Neuron (in vitro differentiated cells): ENCODE measurements at regions not wholly inside any gene's neighbourhood (a gene's known extent, or its start where the extent isn't known, plus 50 kb on each side); places are given as distances from the start of the nearest gene placed in this dataset.

Source experiments
- H2AFZ ChIP-seq: one replicate; pipeline ENCODE4 v1.6.1; 2013; ENCODE audit warnings: low read depth, mild to moderate bottlenecking, inconsistent platforms, low read length, moderate library complexity
- H3K27me3 ChIP-seq: one replicate; pipeline ENCODE4 v1.6.1; 2013; ENCODE audit warnings: low read length; ENCODE audit not compliant: insufficient read depth
- H3K36me3 ChIP-seq: one replicate; pipeline ENCODE4 v1.6.1; 2013; ENCODE audit warnings: low read length; ENCODE audit not compliant: insufficient read depth
- H3K4me1 ChIP-seq: one replicate; pipeline ENCODE4 v1.6.1; 2013; ENCODE audit warnings: low read length; ENCODE audit not compliant: insufficient read depth
- H3K4me3 ChIP-seq: 2 replicates; pipeline ENCODE4 v1.5.1; 2013; ENCODE audit warnings: mild to moderate bottlenecking, low read length, moderate library complexity
- H3K9me3 ChIP-seq: one replicate; pipeline ENCODE4 v1.6.1; 2013; ENCODE audit warnings: low read length

DNA sequence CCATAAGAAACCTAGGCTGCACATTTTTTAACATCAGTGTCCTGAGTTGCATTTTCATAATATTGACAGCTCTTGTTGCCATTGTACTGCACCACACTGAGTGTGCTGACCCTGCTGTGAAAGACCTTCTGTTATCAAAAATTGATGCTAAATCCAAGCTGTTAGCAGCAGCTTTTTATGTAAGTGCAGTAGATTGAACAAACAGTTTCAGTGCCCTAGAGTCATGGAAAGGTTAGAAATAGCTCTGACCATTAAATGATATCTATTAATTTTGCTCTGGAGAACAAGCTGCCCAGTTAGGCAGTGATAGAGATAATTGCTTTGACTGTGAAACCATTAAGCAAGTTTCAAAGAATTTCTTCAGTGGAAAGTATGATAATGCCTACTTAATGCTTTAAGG, 1289.2 kb upstream of the PCDH20 start:
- H3K4me1 ChIP-seq: peaks cover 5% of the 10 kb centered on the region
- H3K9me3 ChIP-seq: no peaks in the 10 kb centered on the region
- H2AFZ ChIP-seq: no peak overlapping the region
- H3K27me3 ChIP-seq: no peaks in the 10 kb centered on the region
- no peak overlapping the region for H3K4me3 ChIP-seq
- no peaks in the 10 kb centered on the region for H3K36me3 ChIP-seq

DNA sequence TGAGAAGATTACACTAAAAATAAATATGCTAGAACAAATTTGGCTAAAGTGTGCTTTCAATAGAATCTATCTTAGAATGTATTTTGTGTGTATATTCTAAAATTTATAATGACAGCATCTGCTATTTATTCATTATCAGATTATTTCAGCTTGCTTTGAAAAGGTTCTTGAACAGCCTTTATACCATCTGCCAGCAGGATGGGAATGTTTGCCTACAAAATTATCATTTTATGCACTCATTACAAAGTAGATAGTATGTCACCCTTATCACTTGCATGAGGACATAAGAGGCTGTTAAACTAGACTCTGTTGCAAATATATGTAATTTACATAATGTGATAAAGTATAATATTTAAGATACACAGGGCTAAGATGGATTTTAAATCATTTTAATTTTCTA, 1286.9 kb upstream of the PCDH20 start:
- Histone ChIP-seq H3K27me3 (no peaks in the 10 kb centered on the region), H3K9me3 (no peaks in the 10 kb centered on the region), H3K4me1 (peaks cover 5% of the 10 kb centered on the region), H3K4me3 (no peak overlapping the region), H2AFZ (no peak overlapping the region), H3K36me3 (no peaks in the 10 kb centered on the region)

DNA sequence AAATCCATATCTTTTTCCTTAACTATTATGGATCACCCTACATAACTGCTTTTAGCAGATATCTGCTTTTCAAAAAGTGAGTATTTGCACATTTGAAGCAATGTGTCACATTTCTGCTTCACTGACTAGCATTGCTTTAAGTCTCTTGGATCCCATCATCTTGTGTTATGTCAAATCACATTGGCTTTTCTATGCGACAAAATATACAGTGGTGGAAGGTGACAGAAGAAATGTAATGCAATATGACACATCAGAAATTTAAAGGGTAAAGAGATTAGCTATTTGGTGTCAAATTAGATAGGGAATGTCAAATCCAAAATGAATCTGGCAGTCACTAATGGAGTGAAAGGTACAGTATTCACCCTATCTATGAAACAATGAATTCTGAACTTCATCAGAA, 1282.1 kb upstream of the PCDH20 start:
- H3K4me3 ChIP-seq: no peak overlapping the region
- H3K9me3 ChIP-seq: no peaks in the 10 kb centered on the region
- H3K27me3 ChIP-seq: no peaks in the 10 kb centered on the region
- H2AFZ ChIP-seq: no peak overlapping the region
- H3K4me1 ChIP-seq: no peaks in the 10 kb centered on the region
- H3K36me3 ChIP-seq: no peaks in the 10 kb centered on the region

DNA sequence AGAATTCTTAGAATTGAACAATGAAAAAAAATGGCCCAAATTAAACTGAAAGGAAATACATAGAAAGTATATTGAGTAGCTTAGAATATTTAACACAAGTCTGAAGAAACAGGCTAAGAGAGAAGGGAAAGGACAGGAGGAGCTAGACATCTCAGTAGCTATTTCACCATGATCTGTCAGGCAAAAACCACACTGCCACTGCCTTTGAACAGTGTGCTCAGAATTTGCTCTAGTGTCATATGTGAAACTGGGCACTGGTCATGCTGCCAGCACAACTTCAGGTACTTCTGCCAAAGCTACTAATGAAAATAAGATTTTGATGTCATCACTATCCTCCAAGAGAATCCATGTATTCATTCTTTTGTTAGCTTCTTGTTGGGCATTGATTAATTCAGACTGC, 1280.8 kb upstream of the PCDH20 start:
- H3K4me1 ChIP-seq: no peaks in the 10 kb centered on the region
- H3K27me3 ChIP-seq: no peaks in the 10 kb centered on the region
- no peak overlapping the region for H3K4me3 ChIP-seq
- no peaks in the 10 kb centered on the region for H3K36me3 ChIP-seq
- no peaks in the 10 kb centered on the region for H3K9me3 ChIP-seq
- no peak overlapping the region for H2AFZ ChIP-seq

DNA sequence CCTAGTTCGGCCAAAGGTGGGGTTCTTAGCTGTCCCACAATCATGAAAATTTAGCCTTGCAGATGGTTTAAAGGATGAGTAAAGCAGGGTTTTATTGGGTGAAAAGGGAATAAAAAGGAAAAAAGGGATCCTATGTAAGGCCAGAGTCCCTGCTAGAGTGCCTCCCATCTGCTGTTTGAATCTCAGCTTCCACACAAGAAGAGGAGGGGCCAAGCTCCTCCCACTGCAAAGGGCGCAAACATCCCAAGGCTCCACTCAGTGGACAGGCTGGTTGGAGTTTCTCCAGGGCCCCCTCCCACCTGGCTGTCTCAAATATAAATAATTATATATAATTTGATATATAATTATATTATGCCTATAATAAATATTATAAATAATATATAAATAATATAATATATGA, 1272.1 kb upstream of the PCDH20 start:
- H3K36me3 ChIP-seq: no peaks in the 10 kb centered on the region

DNA sequence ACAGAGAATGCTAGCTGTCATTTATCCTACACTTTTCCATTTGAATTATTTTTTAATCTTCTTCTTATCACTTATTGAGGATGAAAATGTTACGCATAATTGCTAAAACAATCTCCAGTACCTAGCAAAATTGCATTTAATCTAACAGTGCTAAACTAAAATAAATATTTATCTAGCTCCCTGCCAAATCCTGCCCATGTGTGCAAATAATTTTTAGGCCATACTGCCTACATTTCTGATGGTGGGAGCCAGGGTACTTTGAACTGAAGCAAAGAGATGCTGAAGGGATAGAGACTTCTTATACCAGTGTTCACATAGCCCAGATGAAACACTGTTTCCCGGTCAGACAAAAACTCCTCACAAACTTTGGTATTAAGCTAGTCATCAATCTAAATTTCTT, 1268.7 kb upstream of the PCDH20 start:
- no peaks in the 10 kb centered on the region for H3K36me3 ChIP-seq
- no peaks in the 10 kb centered on the region for H3K4me1 ChIP-seq
- no peak overlapping the region for H3K4me3 ChIP-seq
- no peaks in the 10 kb centered on the region for H3K27me3 ChIP-seq
- H3K9me3 ChIP-seq: no peaks in the 10 kb centered on the region
- H2AFZ ChIP-seq: no peak overlapping the region

More for the DNA sequence above, 1272.1 kb upstream of the PCDH20 start:
- Histone ChIP-seq H3K9me3 (no peaks in the 10 kb centered on the region), H2AFZ (no peak overlapping the region), H3K4me3 (no peak overlapping the region), H3K27me3 (no peaks in the 10 kb centered on the region), H3K4me1 (no peaks in the 10 kb centered on the region)

DNA sequence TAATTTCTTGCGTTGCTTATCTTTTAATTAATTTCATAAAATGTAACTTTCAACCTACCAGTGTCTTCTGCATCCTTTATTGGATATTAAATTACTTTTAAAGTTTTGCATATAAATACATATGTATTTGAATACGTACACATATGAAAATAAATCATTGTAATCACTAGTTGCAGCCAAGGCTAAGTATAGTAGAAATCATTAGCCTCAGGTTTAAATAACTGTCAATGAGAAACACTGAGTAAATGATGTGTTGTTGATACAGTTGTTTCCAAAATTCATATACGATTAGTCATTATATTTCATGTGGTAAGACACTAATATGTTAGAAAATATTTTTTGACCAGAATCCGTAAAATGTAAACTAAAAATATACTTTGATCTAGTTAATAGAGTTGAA, 1267.1 kb upstream of the PCDH20 start:
- H3K4me3 ChIP-seq: no peak overlapping the region
- H3K9me3 ChIP-seq: no peaks in the 10 kb centered on the region
- H3K36me3 ChIP-seq: no peaks in the 10 kb centered on the region
- H3K4me1 ChIP-seq: no peaks in the 10 kb centered on the region
- H3K27me3 ChIP-seq: no peaks in the 10 kb centered on the region
- no peak overlapping the region for H2AFZ ChIP-seq

DNA sequence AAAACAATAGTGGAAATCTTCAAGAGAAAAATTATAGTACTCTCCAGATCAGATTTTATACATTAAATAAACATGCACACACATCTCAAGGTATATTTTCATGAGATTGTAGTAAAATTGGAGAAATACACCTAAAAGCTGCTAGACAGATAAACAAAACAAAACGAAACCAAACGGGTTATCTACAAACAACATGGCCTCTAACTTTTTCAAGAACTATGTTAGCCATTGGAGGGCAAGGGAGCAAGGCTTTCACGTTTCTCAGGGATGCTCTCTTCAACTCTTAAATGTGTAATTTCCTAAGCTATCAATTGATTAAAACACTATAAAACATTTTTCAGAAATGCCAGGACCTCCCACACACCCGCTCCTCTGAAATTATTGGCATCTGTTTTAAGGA, 1262.4 kb upstream of the PCDH20 start:
- no peaks in the 10 kb centered on the region for H3K4me1 ChIP-seq
- H3K27me3 ChIP-seq: no peaks in the 10 kb centered on the region
- no peaks in the 10 kb centered on the region for H3K9me3 ChIP-seq
- H2AFZ ChIP-seq: no peak overlapping the region
- H3K36me3 ChIP-seq: no peaks in the 10 kb centered on the region
- no peak overlapping the region for H3K4me3 ChIP-seq

DNA sequence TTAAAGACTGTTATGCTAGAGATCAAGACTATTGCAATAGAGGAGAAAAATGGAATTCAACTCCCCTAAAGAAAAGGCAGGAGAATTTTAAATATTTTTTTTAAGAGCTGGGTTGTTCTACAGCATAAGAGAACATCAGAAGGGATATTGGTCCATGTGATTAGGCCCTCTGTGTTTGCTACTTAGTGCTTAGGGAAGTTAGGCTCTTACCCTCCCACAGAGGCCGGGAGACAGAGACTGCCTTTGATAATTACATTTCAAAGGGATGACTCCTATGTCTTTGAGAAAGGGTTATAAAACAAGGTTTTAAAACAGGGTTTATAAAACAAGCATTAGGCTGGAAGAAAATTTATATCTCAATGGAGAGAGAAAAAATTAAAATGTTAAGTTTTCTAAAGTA, 1248.1 kb upstream of the PCDH20 start:
- no peaks in the 10 kb centered on the region for H3K4me1 ChIP-seq
- H3K36me3 ChIP-seq: no peaks in the 10 kb centered on the region
- no peaks in the 10 kb centered on the region for H3K27me3 ChIP-seq
- no peak overlapping the region for H2AFZ ChIP-seq
- no peak overlapping the region for H3K4me3 ChIP-seq
- no peaks in the 10 kb centered on the region for H3K9me3 ChIP-seq

DNA sequence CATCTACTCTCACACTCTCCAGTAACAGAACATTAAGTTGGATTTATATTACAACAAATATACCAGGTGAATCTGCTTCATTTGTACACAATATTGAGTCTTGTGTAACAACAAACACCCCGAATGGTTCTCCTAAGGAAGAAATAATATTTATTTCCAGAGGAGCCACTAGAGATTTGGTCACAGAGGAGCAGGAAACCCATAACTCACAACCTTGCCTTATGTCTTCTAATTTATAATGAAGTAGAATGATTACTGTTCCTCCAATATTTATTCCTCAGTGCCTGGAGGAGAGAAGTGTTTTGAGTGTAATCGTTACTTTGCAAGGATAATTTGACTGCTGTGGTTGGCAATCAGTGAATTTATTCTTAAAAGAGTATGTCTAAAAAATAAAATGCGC, 1243.7 kb upstream of the PCDH20 start:
- Histone ChIP-seq H2AFZ (peak overlapping the region; percentile 7), H3K4me1 (no peaks in the 10 kb centered on the region), H3K9me3 (no peaks in the 10 kb centered on the region), H3K27me3 (no peaks in the 10 kb centered on the region), H3K36me3 (no peaks in the 10 kb centered on the region), H3K4me3 (no peak overlapping the region)

DNA sequence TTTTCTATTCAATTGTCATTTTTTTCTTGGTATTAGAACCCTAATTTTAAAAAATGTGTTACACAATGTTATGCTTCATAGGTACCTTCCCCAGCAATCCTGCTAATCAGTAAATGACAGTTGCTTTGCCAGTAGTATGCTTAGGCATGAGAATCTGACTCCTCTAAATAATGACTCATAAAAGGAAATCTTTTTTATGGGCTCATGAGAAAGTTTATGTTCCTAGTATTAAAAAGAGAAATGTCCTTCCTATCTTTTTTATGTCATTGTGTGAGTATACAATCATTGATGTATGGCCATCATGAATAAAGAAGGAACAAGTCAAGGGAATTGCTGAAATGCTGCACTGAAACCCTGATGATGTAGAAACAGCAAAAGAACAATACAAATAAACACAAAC, 1237.7 kb upstream of the PCDH20 start:
- no peaks in the 10 kb centered on the region for H3K4me1 ChIP-seq
- no peak overlapping the region for H3K4me3 ChIP-seq
- no peaks in the 10 kb centered on the region for H3K36me3 ChIP-seq
- no peak overlapping the region for H2AFZ ChIP-seq
- H3K27me3 ChIP-seq: no peaks in the 10 kb centered on the region
- H3K9me3 ChIP-seq: no peaks in the 10 kb centered on the region

DNA sequence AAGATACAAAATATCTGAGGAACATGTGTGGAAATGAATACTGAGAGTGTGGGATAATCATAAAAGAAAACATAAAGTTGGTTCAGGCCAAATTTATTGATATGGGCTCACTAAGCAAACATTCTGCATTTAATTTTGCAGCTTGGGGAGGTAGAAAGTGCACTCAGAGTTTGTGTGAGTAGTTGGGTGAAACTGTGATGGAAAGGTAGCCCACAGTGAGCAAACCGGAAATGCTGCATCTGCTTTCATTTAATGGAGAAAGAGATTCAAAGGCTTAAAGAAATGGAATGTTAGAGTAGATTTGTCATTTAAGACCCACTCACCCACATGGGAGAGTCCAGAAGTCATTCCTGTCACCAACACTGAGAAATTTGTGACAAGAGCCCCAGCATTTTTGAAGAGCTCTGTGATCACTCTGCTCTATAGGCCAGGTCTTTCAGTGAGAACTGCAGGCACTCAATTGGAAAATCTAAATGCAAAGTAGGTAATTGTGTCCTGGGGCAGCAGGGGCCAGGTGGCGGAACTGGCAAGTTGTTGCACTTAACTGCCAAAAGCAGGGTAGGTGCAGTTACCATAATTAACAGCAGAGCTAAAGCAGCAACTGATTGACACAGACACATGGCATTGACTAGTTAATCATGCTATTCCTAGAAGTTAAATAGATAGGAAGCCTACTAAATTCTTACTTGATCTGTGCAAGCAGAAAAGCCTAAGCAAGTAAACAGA, 1228.3 kb upstream of the PCDH20 start:
- H3K27me3 ChIP-seq: no peaks in the 10 kb centered on the region
- no peaks in the 10 kb centered on the region for H3K4me1 ChIP-seq
- H3K4me3 ChIP-seq: no peak overlapping the region
- no peak overlapping the region for H2AFZ ChIP-seq
- no peaks in the 10 kb centered on the region for H3K36me3 ChIP-seq
- H3K9me3 ChIP-seq: no peaks in the 10 kb centered on the region

DNA sequence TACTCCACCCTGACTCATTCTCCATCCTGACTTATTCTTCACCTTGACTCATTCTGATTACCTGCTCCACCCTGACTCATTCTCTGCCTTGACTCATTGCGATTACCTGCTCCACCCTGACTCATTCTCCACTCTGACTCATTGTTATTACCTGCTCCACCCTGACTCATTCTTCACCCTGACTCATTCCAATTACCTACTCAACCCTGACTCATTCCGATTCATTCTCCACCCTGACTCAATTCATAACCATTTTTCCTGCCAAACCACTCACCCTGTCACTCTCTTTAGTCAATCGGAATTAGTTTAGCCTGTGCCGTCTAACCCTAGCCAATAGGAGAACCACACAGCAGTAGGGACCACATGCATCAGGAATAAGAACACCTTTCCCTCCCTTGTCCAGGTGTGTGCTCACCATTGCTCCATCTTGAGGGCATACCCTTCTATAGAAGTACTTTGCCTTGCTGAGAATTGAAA, 1227.4 kb upstream of the PCDH20 start:
- Histone ChIP-seq H3K27me3 (no peaks in the 10 kb centered on the region), H3K9me3 (no peaks in the 10 kb centered on the region), H3K4me1 (no peaks in the 10 kb centered on the region), H3K36me3 (no peaks in the 10 kb centered on the region), H2AFZ (no peak overlapping the region), H3K4me3 (no peak overlapping the region)

DNA sequence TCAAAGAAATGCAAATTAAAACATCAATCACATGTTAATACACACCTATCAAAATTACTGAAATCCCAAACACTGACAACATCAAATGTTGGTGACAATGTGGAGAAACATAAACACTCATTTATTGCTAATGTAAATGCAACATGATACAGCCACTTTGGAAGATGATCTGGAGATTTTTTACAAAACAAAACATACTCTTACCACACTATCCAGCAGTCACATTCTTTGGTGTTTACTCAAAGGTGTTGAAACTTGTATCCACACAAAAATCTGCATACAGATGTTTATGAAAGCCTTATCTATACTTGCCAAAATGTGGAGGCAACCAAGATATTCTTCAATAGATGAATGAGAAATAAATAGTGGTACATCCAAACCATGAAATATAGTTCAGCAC, 1219.5 kb upstream of the PCDH20 start:
- Histone ChIP-seq H3K4me3 (no peak overlapping the region), H2AFZ (no peak overlapping the region), H3K4me1 (no peaks in the 10 kb centered on the region), H3K9me3 (no peaks in the 10 kb centered on the region), H3K27me3 (no peaks in the 10 kb centered on the region), H3K36me3 (no peaks in the 10 kb centered on the region)
